ENCODE measurements at regions not wholly inside any gene's neighbourhood (a gene's known extent, or its start where the extent isn't known, plus 50 kb on each side); places are given as distances from the start of the nearest gene placed in this dataset.

DNA sequence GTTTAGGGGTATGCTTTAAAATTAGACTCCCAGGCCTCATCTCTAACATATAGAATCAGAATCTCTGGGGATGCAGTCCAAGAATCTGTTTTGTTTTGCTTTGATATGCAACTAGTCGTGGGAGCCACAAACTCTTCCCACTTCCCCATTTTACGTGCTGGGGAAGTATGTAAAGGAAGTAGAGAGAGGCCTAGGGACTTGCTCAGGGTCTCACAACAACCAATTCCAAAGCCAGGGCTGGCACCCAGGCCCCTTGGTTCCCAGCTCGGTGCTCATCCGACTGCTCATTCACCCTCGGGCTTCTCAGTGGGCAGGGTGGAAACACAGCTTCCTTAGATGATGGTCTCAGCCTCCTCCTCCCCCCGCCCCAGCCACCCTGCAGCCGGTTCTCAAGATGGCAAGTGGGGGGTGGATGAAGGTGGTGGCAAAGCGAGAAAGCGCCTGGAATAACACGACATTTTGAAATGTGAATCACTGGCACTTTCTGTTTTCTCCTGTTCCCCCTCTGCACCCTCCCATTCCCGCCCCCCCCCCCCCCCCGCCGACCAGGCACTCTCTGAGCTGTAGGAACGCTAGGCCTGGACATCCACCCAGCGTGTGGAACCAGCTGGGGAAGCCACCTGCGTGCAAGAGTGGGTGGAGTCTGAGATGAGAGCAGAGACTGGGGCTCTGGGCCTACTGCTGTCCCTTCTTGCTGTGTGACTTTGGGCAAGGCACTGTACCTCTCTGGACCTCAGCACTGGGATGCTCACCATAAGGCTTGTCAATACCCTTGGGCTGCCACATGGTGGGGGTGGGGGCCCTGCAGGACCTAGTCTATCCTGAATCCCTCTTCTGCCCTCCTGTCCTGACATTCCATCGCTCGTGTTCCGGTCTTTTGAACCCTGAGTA is 214.5 kb downstream of the RPLP1 start:
- H3K9ac ChIP-seq (ENCODE audit: low read depth, low read length, poor library complexity, severe bottlenecking): peak overlapping the region; percentile 64
- H3K79me2 ChIP-seq (ENCODE audit: insufficient read depth, low read length): no peaks in the 10 kb centered on the region
- no peaks in the 10 kb centered on the region for H4K20me1 ChIP-seq (ENCODE audit: insufficient read depth, low read length, poor library complexity, severe bottlenecking)
- no peaks in the 10 kb centered on the region for H3K9me3 ChIP-seq (ENCODE audit: insufficient read depth, low read depth, low read length)
- peaks cover 62% of the 10 kb centered on the region for H3K4me1 ChIP-seq (ENCODE audit: insufficient read depth, low read length, poor library complexity, severe bottlenecking)
- TF ChIP-seq CTCF (conservative IDR thresholded peaks at IDR 0.05; ENCODE audit: low read length) (no peak), EZH2phosphoT487 (IDR thresholded peaks at IDR 0.05; ENCODE audit: borderline replicate concordance) (no peak)
- H3K9me2 ChIP-seq (replicated peaks; ENCODE audit: low read depth, low read length): no peaks in the 10 kb centered on the region
- 0 out of 2 replicates have a peak, but pooled peaks cover 6% of the 10 kb centered on the region for H3F3A ChIP-seq (ENCODE audit: low read depth)
- H3K27me3 ChIP-seq (ENCODE audit: insufficient read depth, low read length, poor library complexity, severe bottlenecking): no peaks in the 10 kb centered on the region
- H2AFZ ChIP-seq (ENCODE audit: low read length): no peak overlapping the region
- peak overlapping the region; percentile 78 for H3K4me2 ChIP-seq (ENCODE audit: low read depth, low read length, poor library complexity, severe bottlenecking)
- H3K4me3 ChIP-seq (ENCODE audit: low read length, poor library complexity, severe bottlenecking): no peak overlapping the region
- no peaks in the 10 kb centered on the region for H3K36me3 ChIP-seq (ENCODE audit: insufficient read depth, low read length)

DNA sequence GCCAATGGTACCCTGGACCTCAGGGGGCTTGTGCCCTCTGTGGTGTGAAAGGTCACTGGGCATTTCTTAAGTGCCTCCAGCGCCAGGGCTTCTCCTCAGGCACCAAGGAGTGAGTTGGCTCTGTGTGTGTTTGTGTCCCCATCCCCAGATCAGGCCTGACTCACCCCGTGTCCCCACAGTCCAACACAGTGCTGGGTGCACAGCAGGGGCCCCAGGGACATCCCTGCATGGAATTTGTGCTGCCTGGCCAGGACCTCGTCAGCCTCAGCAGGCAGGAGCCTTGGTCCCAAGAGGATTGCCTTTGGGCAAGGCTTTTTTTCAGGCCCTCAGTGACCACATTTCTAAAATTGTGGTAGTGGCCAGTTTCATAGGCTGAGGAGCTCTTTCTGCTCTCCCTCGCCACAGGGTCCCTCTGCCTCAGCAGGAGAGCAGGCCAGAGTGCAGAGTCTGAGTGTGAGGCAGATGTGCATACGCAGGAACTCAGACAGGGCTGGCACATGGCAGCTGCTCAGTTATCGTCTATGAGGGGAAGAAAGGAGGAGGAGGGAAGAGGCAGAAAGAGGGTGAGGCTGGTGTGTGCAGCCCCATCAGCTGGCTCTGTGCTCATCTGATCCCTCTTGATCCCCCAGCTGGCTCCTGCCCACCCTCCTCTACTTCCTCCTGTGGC is 215.6 kb downstream of the RPLP1 start:
- H3K4me2 ChIP-seq (ENCODE audit: low read depth, low read length, poor library complexity, severe bottlenecking): peak overlapping the region; percentile 78

GRCh38 chr15:69668963-69669362 is 216.3 kb downstream of the RPLP1 start:
- H3K4me2 ChIP-seq (ENCODE audit: low read depth, low read length, poor library complexity, severe bottlenecking): peak overlapping the region; percentile 78
- TF ChIP-seq EZH2phosphoT487 (IDR thresholded peaks at IDR 0.05; ENCODE audit: borderline replicate concordance) (no peak), CTCF (conservative IDR thresholded peaks at IDR 0.05; ENCODE audit: low read length) (no peak)
- no peaks in the 10 kb centered on the region for H3K9me2 ChIP-seq (replicated peaks; ENCODE audit: low read depth, low read length)
- H3K9me3 ChIP-seq (ENCODE audit: insufficient read depth, low read depth, low read length): no peaks in the 10 kb centered on the region
- 0 out of 2 replicates have a peak, but pooled peaks cover 6% of the 10 kb centered on the region for H3F3A ChIP-seq (ENCODE audit: low read depth)
- peak overlapping the region; percentile 69 for H3K9ac ChIP-seq (ENCODE audit: low read depth, low read length, poor library complexity, severe bottlenecking)
- H3K36me3 ChIP-seq (ENCODE audit: insufficient read depth, low read length): no peaks in the 10 kb centered on the region
- H2AFZ ChIP-seq (ENCODE audit: low read length): no peak overlapping the region; the same call in 1 of the 2 replicates
- peaks cover 62% of the 10 kb centered on the region for H3K4me1 ChIP-seq (ENCODE audit: insufficient read depth, low read length, poor library complexity, severe bottlenecking)
- H4K20me1 ChIP-seq (ENCODE audit: insufficient read depth, low read length, poor library complexity, severe bottlenecking): no peaks in the 10 kb centered on the region
- peak overlapping the region; percentile 58 for H3K4me3 ChIP-seq (ENCODE audit: low read length, poor library complexity, severe bottlenecking)
- H3K27me3 ChIP-seq (ENCODE audit: insufficient read depth, low read length, poor library complexity, severe bottlenecking): no peaks in the 10 kb centered on the region
- H3K79me2 ChIP-seq (ENCODE audit: insufficient read depth, low read length): no peaks in the 10 kb centered on the region

More for the DNA sequence above, 215.6 kb downstream of the RPLP1 start:
- H3K4me1 ChIP-seq (ENCODE audit: insufficient read depth, low read length, poor library complexity, severe bottlenecking): peaks cover 62% of the 10 kb centered on the region
- no peaks in the 10 kb centered on the region for H3K36me3 ChIP-seq (ENCODE audit: insufficient read depth, low read length)
- no peaks in the 10 kb centered on the region for H3K9me2 ChIP-seq (replicated peaks; ENCODE audit: low read depth, low read length)
- H3F3A ChIP-seq (ENCODE audit: low read depth): 0 out of 2 replicates have a peak, but pooled peaks cover 6% of the 10 kb centered on the region
- H3K4me3 ChIP-seq (ENCODE audit: low read length, poor library complexity, severe bottlenecking): peak overlapping the region; percentile 58
- H3K9ac ChIP-seq (ENCODE audit: low read depth, low read length, poor library complexity, severe bottlenecking): peak overlapping the region; percentile 64
- no peak overlapping the region for H2AFZ ChIP-seq (ENCODE audit: low read length)
- H3K27me3 ChIP-seq (ENCODE audit: insufficient read depth, low read length, poor library complexity, severe bottlenecking): no peaks in the 10 kb centered on the region
- H3K9me3 ChIP-seq (ENCODE audit: insufficient read depth, low read depth, low read length): no peaks in the 10 kb centered on the region
- no peaks in the 10 kb centered on the region for H4K20me1 ChIP-seq (ENCODE audit: insufficient read depth, low read length, poor library complexity, severe bottlenecking)
- TF ChIP-seq EZH2phosphoT487 (IDR thresholded peaks at IDR 0.05; ENCODE audit: borderline replicate concordance): no peak
- no peak for TF ChIP-seq CTCF (conservative IDR thresholded peaks at IDR 0.05; ENCODE audit: low read length)
- no peaks in the 10 kb centered on the region for H3K79me2 ChIP-seq (ENCODE audit: insufficient read depth, low read length)

Data from Loucy (cell line).